GM13976 (cell line): ENCODE measurements at regions not wholly inside any gene's neighbourhood (a gene's known extent, or its start where the extent isn't known, plus 50 kb on each side); places are given as distances from the start of the nearest gene placed in this dataset.

Experiments
- DNase-seq: peaks from one replicate; pipeline ENCODE4 v3.0.0; 2012; ENCODE audit warnings: low spot score
- CTCF ChIP-seq: IDR thresholded peaks from 2 replicates; pipeline ENCODE4 v1.5.1; 2012; ENCODE audit warnings: borderline replicate concordance, mild to moderate bottlenecking; ENCODE audit not compliant: insufficient read depth; ENCODE audit errors: extremely low read depth, missing control alignments, control extremely low read depth
- in situ Hi-C: fragments of 300-500 bp; cut with MboI; formaldehyde crosslinking; loops from one replicate; pipeline ENCODE4 v1.12.0; 2022; ENCODE audit warnings: low sequenced_read_pairs, mixed read lengths, inconsistent platforms; ENCODE audit not compliant: unreplicated experiment

- no peak for DNase-seq
Measured at GRCh38 chr13:50441130-50441529, 402.4 kb downstream of the DLEU7 start.

GRCh38 chr13:50444726-50445125 lies 398.8 kb downstream of the DLEU7 start:
- no peak for DNase-seq
- TF ChIP-seq CTCF, result no peak
- in situ Hi-C loops, result no loop called here

More at GRCh38 chr13:50441130-50441529, 402.4 kb downstream of the DLEU7 start:
- TF ChIP-seq CTCF, result no peak
- in situ Hi-C loops, result no loop called here

GRCh38 chr13:50446611-50447010 lies 396.9 kb downstream of the DLEU7 start:
- TF ChIP-seq CTCF, result no peak
- DNase-seq, result no peak
- in situ Hi-C loops, result no loop called here

- in situ Hi-C loops, result no loop called here
- no peak for DNase-seq
- no peak for TF ChIP-seq CTCF
Measured at GRCh38 chr13:50448535-50448998, 394.9 kb downstream of the DLEU7 start.

GRCh38 chr13:50449465-50449864 lies 394.0 kb downstream of the DLEU7 start:
- TF ChIP-seq CTCF, result no peak
- in situ Hi-C loops, result no loop called here

GRCh38 chr13:50450279-50450678 lies 393.2 kb downstream of the DLEU7 start:
- no peak for DNase-seq
- TF ChIP-seq CTCF, result no peak
- in situ Hi-C loops, result no loop called here

More at GRCh38 chr13:50449465-50449864, 394.0 kb downstream of the DLEU7 start:
- DNase-seq, result no peak

- in situ Hi-C loops, result no loop called here
- no peak for DNase-seq
- TF ChIP-seq CTCF, result no peak
Measured at GRCh38 chr13:50451609-50452008, 391.9 kb downstream of the DLEU7 start.
